Neural crest cell (in vitro differentiated cells): ENCODE measurements at regions not wholly inside any gene's neighbourhood (a gene's known extent, or its start where the extent isn't known, plus 50 kb on each side); places are given as distances from the start of the nearest gene placed in this dataset.

Source experiments
- DNase-seq: peaks from one replicate; pipeline ENCODE4 v3.0.0; 2021; ENCODE audit warnings: low read depth, mixed read lengths, low spot score
- H3K27ac Mint-ChIP-seq: one replicate; pipeline ENCODE4 v1.8.0; 2021; ENCODE audit warnings: mild to moderate bottlenecking, mixed read lengths; ENCODE audit not compliant: unreplicated experiment
- H3K27me3 Mint-ChIP-seq: 2 replicates; pipeline ENCODE4 v1.8.0; 2021; ENCODE audit warnings: low read depth, mild to moderate bottlenecking, mixed read lengths
- H3K36me3 Mint-ChIP-seq: 2 replicates; pipeline ENCODE4 v1.8.0; 2021; ENCODE audit warnings: low read depth, mild to moderate bottlenecking, mixed read lengths
- H3K4me1 Mint-ChIP-seq: 2 replicates; pipeline ENCODE4 v1.8.0; 2021; ENCODE audit warnings: mixed read lengths
- H3K4me3 Mint-ChIP-seq: one replicate; pipeline ENCODE4 v1.8.0; 2021; ENCODE audit warnings: mild to moderate bottlenecking, mixed read lengths
- H3K9me3 Mint-ChIP-seq: 2 replicates; pipeline ENCODE4 v1.8.0; 2021; ENCODE audit warnings: mixed read lengths
- CTCF ChIP-seq: fragments of 200-600 bp; sonication (generic); conservative IDR thresholded peaks from 2 replicates; pipeline ENCODE4 v1.5.0; 2021; ENCODE audit warnings: antibody characterized with exemption, mild to moderate bottlenecking

GRCh38 chr17:54744750-54745149, 155.9 kb upstream of the TOM1L1 start:
- Mint-ChIP-seq H3K9me3 (peaks cover 15% of the 10 kb centered on the region), H3K36me3 (peaks cover 6% of the 10 kb centered on the region), H3K4me3 (no peak overlapping the region), H3K4me1 (no peaks in the 10 kb centered on the region), H3K27ac (no peak overlapping the region), H3K27me3 (no peaks in the 10 kb centered on the region)
- no peak for DNase-seq
- no peak for TF ChIP-seq CTCF

- Mint-ChIP-seq H3K27ac (no peak overlapping the region), H3K9me3 (peaks cover 15% of the 10 kb centered on the region), H3K36me3 (peaks cover 6% of the 10 kb centered on the region), H3K4me1 (no peaks in the 10 kb centered on the region), H3K4me3 (no peak overlapping the region), H3K27me3 (no peaks in the 10 kb centered on the region)
- no peak for DNase-seq
- TF ChIP-seq CTCF: no peak
Observed at GRCh38 chr17:54745239-54745638, 155.4 kb upstream of the TOM1L1 start.

GRCh38 chr17:54745862-54746261, 154.8 kb upstream of the TOM1L1 start:
- DNase-seq: no peak
- Mint-ChIP-seq H3K27me3 (no peaks in the 10 kb centered on the region), H3K36me3 (peaks cover 6% of the 10 kb centered on the region), H3K4me1 (no peaks in the 10 kb centered on the region), H3K27ac (no peak overlapping the region), H3K4me3 (no peak overlapping the region), H3K9me3 (peaks cover 15% of the 10 kb centered on the region)
- TF ChIP-seq CTCF: no peak

GRCh38 chr17:54749157-54749556, 151.5 kb upstream of the TOM1L1 start:
- H3K27me3 Mint-ChIP-seq: no peaks in the 10 kb centered on the region
- DNase-seq: no peak
- peaks cover 15% of the 10 kb centered on the region for H3K9me3 Mint-ChIP-seq
- no peaks in the 10 kb centered on the region for H3K4me1 Mint-ChIP-seq
- H3K36me3 Mint-ChIP-seq: peaks cover 6% of the 10 kb centered on the region
- H3K4me3 Mint-ChIP-seq: no peak overlapping the region
- no peak overlapping the region for H3K27ac Mint-ChIP-seq
- no peak for TF ChIP-seq CTCF

- Mint-ChIP-seq H3K9me3 (peaks cover 2% of the 10 kb centered on the region), H3K4me3 (no peak overlapping the region), H3K4me1 (no peaks in the 10 kb centered on the region), H3K27ac (no peak overlapping the region), H3K36me3 (no peaks in the 10 kb centered on the region), H3K27me3 (no peaks in the 10 kb centered on the region)
- no peak for DNase-seq
- TF ChIP-seq CTCF: peak; percentile 28
Observed at GRCh38 chr17:54754560-54754959, 146.1 kb upstream of the TOM1L1 start.

GRCh38 chr17:54760836-54761235, 139.8 kb upstream of the TOM1L1 start:
- H3K9me3 Mint-ChIP-seq: peaks cover 5% of the 10 kb centered on the region
- H3K4me1 Mint-ChIP-seq: no peaks in the 10 kb centered on the region
- H3K4me3 Mint-ChIP-seq: no peak overlapping the region
- TF ChIP-seq CTCF: no peak
- no peaks in the 10 kb centered on the region for H3K36me3 Mint-ChIP-seq
- H3K27ac Mint-ChIP-seq: no peak overlapping the region
- H3K27me3 Mint-ChIP-seq: no peaks in the 10 kb centered on the region
- no peak for DNase-seq
